Thymus (tissue), 11 donors: ENCODE measurements at regions not wholly inside any gene's neighbourhood (a gene's known extent, or its start where the extent isn't known, plus 50 kb on each side); places are given as distances from the start of the nearest gene placed in this dataset.
"Not testable (repeated sequence)": the region's sequence is repeated elsewhere in the genome, so short reads cannot be mapped to it uniquely, and the experiment has no call there.

Source experiments
- DNase-seq, 9 donors: peaks; one replicate each; pipeline ENCODE4 v3.0.0-alpha.2; 2013; ENCODE audit warnings: low spot score in 9 of 9, low read depth in 6 of 9, missing footprints in 1 of 9
- H3K27ac ChIP-seq, 2 donors: one replicate each; pipeline ENCODE4 v1.5.1; 2013; ENCODE audit warnings: control low read depth in 1 of 2, low read depth in 1 of 2, low read length in 1 of 2, mild to moderate bottlenecking in 1 of 2, moderate library complexity in 1 of 2
- H3K27me3 ChIP-seq, 2 donors: one replicate each; pipeline ENCODE4 v1.5.1; 2013; ENCODE audit warnings: low read length in 1 of 2; ENCODE audit not compliant: control insufficient read depth in 2 of 2, insufficient read depth in 1 of 2
- H3K36me3 ChIP-seq, 2 donors: one replicate each; pipeline ENCODE4 v1.5.1; 2013; ENCODE audit warnings: low read length in 1 of 2, mild to moderate bottlenecking in 1 of 2, moderate library complexity in 1 of 2; ENCODE audit not compliant: control insufficient read depth in 2 of 2, insufficient read depth in 2 of 2
- H3K4me1 ChIP-seq, 2 donors: one replicate each; pipeline ENCODE4 v1.5.1; 2013; ENCODE audit warnings: low read length in 2 of 2; ENCODE audit not compliant: control insufficient read depth in 2 of 2, insufficient read depth in 2 of 2
- H3K4me3 ChIP-seq, 2 donors: one replicate each; pipeline ENCODE4 v1.5.1; 2013; ENCODE audit warnings: low read length in 2 of 2, control low read depth in 1 of 2, mild to moderate bottlenecking in 1 of 2
- H3K9me3 ChIP-seq, 2 donors: one replicate each; pipeline ENCODE4 v1.5.1; 2013; ENCODE audit warnings: low read length in 1 of 2, mild to moderate bottlenecking in 1 of 2; ENCODE audit not compliant: control insufficient read depth in 2 of 2, insufficient read depth in 1 of 2
- WGBS: extraction: QIAGEN DNeasy Blood & Tissue Kit; methylation state at CpG from one replicate; pipeline ENCODE4 v1.1.7; 2013; 5-methylcytosine and 5-hydroxymethylcytosine counted together
- donor health status: healthy.

- no peaks in the 10 kb centered on the region for H3K4me1 ChIP-seq
- H3K4me3 ChIP-seq: no peak overlapping the region
- no peaks in the 10 kb centered on the region for H3K36me3 ChIP-seq
- H3K9me3 ChIP-seq: no peaks in the 10 kb centered on the region
- DNase-seq: no peak
- no peak overlapping the region for H3K27ac ChIP-seq
- no peaks in the 10 kb centered on the region for H3K27me3 ChIP-seq
- WGBS: 94% methylated on average over 2 of the region's 2 CpGs
These were observed 158.4 kb downstream of the IPO8 start for GRCh38 chr12:30537228-30537627.

GRCh38 chr12:30533558-30534265 lies 162.0 kb downstream of the IPO8 start:
- no peak for DNase-seq
- 90% methylated on average over 5 of the region's 5 CpGs for WGBS
- H3K9me3 ChIP-seq: no peaks in the 10 kb centered on the region
- no peak overlapping the region for H3K27ac ChIP-seq
- no peaks in the 10 kb centered on the region for H3K4me1 ChIP-seq
- no peak overlapping the region for H3K4me3 ChIP-seq
- no peaks in the 10 kb centered on the region for H3K36me3 ChIP-seq
- no peaks in the 10 kb centered on the region for H3K27me3 ChIP-seq

- WGBS: 93% methylated on average over 8 of the region's 8 CpGs
- DNase-seq: no peak
These were observed 163.7 kb downstream of the IPO8 start for GRCh38 chr12:30531731-30532678.

GRCh38 chr12:30529489-30530269 lies 166.0 kb downstream of the IPO8 start:
- no peak for DNase-seq
- Histone ChIP-seq H3K27me3 (no peaks in the 10 kb centered on the region), H3K4me3 (no peak overlapping the region), H3K27ac (no peak overlapping the region), H3K36me3 (no peaks in the 10 kb centered on the region), H3K4me1 (no peaks in the 10 kb centered on the region), H3K9me3 (no peaks in the 10 kb centered on the region)
- WGBS: 87% methylated on average over 4 of the region's 4 CpGs

More at GRCh38 chr12:30531731-30532678, 163.7 kb downstream of the IPO8 start:
- Histone ChIP-seq H3K36me3 (no peaks in the 10 kb centered on the region), H3K9me3 (no peaks in the 10 kb centered on the region), H3K27me3 (no peaks in the 10 kb centered on the region), H3K4me3 (no peak overlapping the region), H3K4me1 (no peaks in the 10 kb centered on the region), H3K27ac (no peak overlapping the region)

- no peak overlapping the region for H3K27ac ChIP-seq
- H3K36me3 ChIP-seq: no peaks in the 10 kb centered on the region
- no peak for DNase-seq
- H3K4me3 ChIP-seq: no peak overlapping the region
- 68% methylated on average over 4 of the region's 4 CpGs for WGBS
- H3K9me3 ChIP-seq: no peaks in the 10 kb centered on the region
- no peaks in the 10 kb centered on the region for H3K4me1 ChIP-seq
- no peaks in the 10 kb centered on the region for H3K27me3 ChIP-seq
These were observed 170.5 kb downstream of the IPO8 start for GRCh38 chr12:30525171-30525570.

- not testable (repeated sequence) for H3K4me3 ChIP-seq, H3K9me3 ChIP-seq, H3K4me1 ChIP-seq, H3K27ac ChIP-seq, H3K36me3 ChIP-seq, DNase-seq, H3K27me3 ChIP-seq
- 49% methylated on average over 2 of the region's 4 CpGs for WGBS
These were observed 175.4 kb downstream of the IPO8 start for GRCh38 chr12:30520285-30520684.

- WGBS: 91% methylated on average over 6 of the region's 6 CpGs
- Histone ChIP-seq H3K4me1 (no peaks in the 10 kb centered on the region), H3K4me3 (no peak overlapping the region), H3K27me3 (no peaks in the 10 kb centered on the region), H3K36me3 (no peaks in the 10 kb centered on the region), H3K27ac (no peak overlapping the region), H3K9me3 (no peaks in the 10 kb centered on the region)
- no peak for DNase-seq
These were observed 176.1 kb downstream of the IPO8 start for GRCh38 chr12:30519535-30519934.

- no peak overlapping the region for H3K27ac ChIP-seq
- H3K9me3 ChIP-seq: no peaks in the 10 kb centered on the region
- H3K36me3 ChIP-seq: no peaks in the 10 kb centered on the region
- 94% methylated on average over 1 of the region's 1 CpG for WGBS
- no peaks in the 10 kb centered on the region for H3K4me1 ChIP-seq
- no peaks in the 10 kb centered on the region for H3K27me3 ChIP-seq
- no peak overlapping the region for H3K4me3 ChIP-seq
- DNase-seq: no peak
These were observed 178.3 kb downstream of the IPO8 start for GRCh38 chr12:30517320-30517719.

GRCh38 chr12:30515351-30515750 lies 180.3 kb downstream of the IPO8 start:
- no peak for DNase-seq
- H3K9me3 ChIP-seq: no peaks in the 10 kb centered on the region
- 86% methylated on average over 2 of the region's 2 CpGs for WGBS
- H3K4me1 ChIP-seq: no peaks in the 10 kb centered on the region
- no peaks in the 10 kb centered on the region for H3K27me3 ChIP-seq
- no peaks in the 10 kb centered on the region for H3K36me3 ChIP-seq
- no peak overlapping the region for H3K27ac ChIP-seq
- no peak overlapping the region for H3K4me3 ChIP-seq
